IPS-18a (cell line): ENCODE measurements at regions not wholly inside any gene's neighbourhood (a gene's known extent, or its start where the extent isn't known, plus 50 kb on each side); places are given as distances from the start of the nearest gene placed in this dataset.
"Not testable (repeated sequence)": the region's sequence is repeated elsewhere in the genome, so short reads cannot be mapped to it uniquely, and the experiment has no call there.

Experiments
- H3K27ac ChIP-seq: one replicate; pipeline ENCODE4 v1.5.1; 2013; ENCODE audit warnings: low read length
- H3K27me3 ChIP-seq: one replicate; pipeline ENCODE4 v1.6.1; 2013; ENCODE audit warnings: mild to moderate bottlenecking, low read length; ENCODE audit not compliant: control insufficient read depth, insufficient read depth
- H3K36me3 ChIP-seq: one replicate; pipeline ENCODE4 v1.6.1; 2013; ENCODE audit warnings: low read depth, low read length; ENCODE audit not compliant: control insufficient read depth
- H3K4me1 ChIP-seq: one replicate; pipeline ENCODE4 v1.6.1; 2013; ENCODE audit warnings: low read depth, low read length; ENCODE audit not compliant: control insufficient read depth
- H3K4me3 ChIP-seq: one replicate; pipeline ENCODE4 v1.5.1; 2013; ENCODE audit warnings: low read length
- H3K9ac ChIP-seq: one replicate; pipeline ENCODE4 v1.6.1; 2013; ENCODE audit warnings: mild to moderate bottlenecking, low read length, moderate library complexity
- H3K9me3 ChIP-seq: one replicate; pipeline ENCODE4 v1.6.1; 2013; ENCODE audit warnings: low read depth, low read length; ENCODE audit not compliant: control insufficient read depth

GRCh38 chr1:72370836-72371235 is 88.5 kb upstream of the NEGR1 start:
- H3K9ac ChIP-seq, H3K27ac ChIP-seq, H3K36me3 ChIP-seq, H3K27me3 ChIP-seq, H3K9me3 ChIP-seq, H3K4me3 ChIP-seq: not testable (repeated sequence)
- H3K4me1 ChIP-seq: peaks cover 12% of the 10 kb centered on the region

GRCh38 chr1:72369069-72369757 is 86.9 kb upstream of the NEGR1 start:
- H3K9ac ChIP-seq: no peak overlapping the region

GRCh38 chr1:72366466-72366865 is 84.1 kb upstream of the NEGR1 start:
- Histone ChIP-seq H3K27me3 (no peaks in the 10 kb centered on the region), H3K36me3 (no peaks in the 10 kb centered on the region), H3K27ac (no peak overlapping the region), H3K4me3 (no peak overlapping the region), H3K9me3 (no peaks in the 10 kb centered on the region), H3K9ac (no peak overlapping the region), H3K4me1 (peaks cover 5% of the 10 kb centered on the region)

More at GRCh38 chr1:72369069-72369757, 86.9 kb upstream of the NEGR1 start:
- Histone ChIP-seq H3K36me3 (no peaks in the 10 kb centered on the region), H3K27me3 (no peaks in the 10 kb centered on the region), H3K9me3 (no peaks in the 10 kb centered on the region), H3K4me1 (peaks cover 12% of the 10 kb centered on the region), H3K4me3 (no peak overlapping the region), H3K27ac (no peak overlapping the region)

GRCh38 chr1:72365693-72366092 is 83.4 kb upstream of the NEGR1 start:
- H3K27ac ChIP-seq: no peak overlapping the region
- no peak overlapping the region for H3K4me3 ChIP-seq
- no peaks in the 10 kb centered on the region for H3K27me3 ChIP-seq
- no peak overlapping the region for H3K9ac ChIP-seq
- H3K9me3 ChIP-seq: no peaks in the 10 kb centered on the region
- no peaks in the 10 kb centered on the region for H3K4me1 ChIP-seq
- no peaks in the 10 kb centered on the region for H3K36me3 ChIP-seq

- no peak overlapping the region for H3K4me3 ChIP-seq
Measured at GRCh38 chr1:72362538-72362937, 80.2 kb upstream of the NEGR1 start.

GRCh38 chr1:72357411-72357810 is 75.1 kb upstream of the NEGR1 start:
- Histone ChIP-seq H3K36me3 (no peaks in the 10 kb centered on the region), H3K27me3 (no peaks in the 10 kb centered on the region), H3K4me1 (no peaks in the 10 kb centered on the region), H3K27ac (no peak overlapping the region), H3K9ac (no peak overlapping the region), H3K9me3 (no peaks in the 10 kb centered on the region), H3K4me3 (no peak overlapping the region)

More at GRCh38 chr1:72362538-72362937, 80.2 kb upstream of the NEGR1 start:
- Histone ChIP-seq H3K36me3 (no peaks in the 10 kb centered on the region), H3K9ac (no peak overlapping the region), H3K9me3 (no peaks in the 10 kb centered on the region), H3K27ac (no peak overlapping the region), H3K4me1 (no peaks in the 10 kb centered on the region), H3K27me3 (no peaks in the 10 kb centered on the region)

GRCh38 chr1:72355899-72356298 is 73.6 kb upstream of the NEGR1 start:
- H3K9me3 ChIP-seq: no peaks in the 10 kb centered on the region
- H3K4me1 ChIP-seq: no peaks in the 10 kb centered on the region
- no peak overlapping the region for H3K27ac ChIP-seq
- H3K27me3 ChIP-seq: no peaks in the 10 kb centered on the region
- H3K36me3 ChIP-seq: no peaks in the 10 kb centered on the region
- no peak overlapping the region for H3K9ac ChIP-seq
- H3K4me3 ChIP-seq: no peak overlapping the region

GRCh38 chr1:72341661-72342060 is 59.3 kb upstream of the NEGR1 start:
- no peak overlapping the region for H3K27ac ChIP-seq
- H3K9ac ChIP-seq: no peak overlapping the region
- H3K9me3 ChIP-seq: no peaks in the 10 kb centered on the region
- H3K36me3 ChIP-seq: no peaks in the 10 kb centered on the region
- H3K4me1 ChIP-seq: no peaks in the 10 kb centered on the region
- H3K4me3 ChIP-seq: no peak overlapping the region
- no peaks in the 10 kb centered on the region for H3K27me3 ChIP-seq

GRCh38 chr1:72336776-72337175 is 54.4 kb upstream of the NEGR1 start:
- H3K27me3 ChIP-seq: no peaks in the 10 kb centered on the region
- no peaks in the 10 kb centered on the region for H3K4me1 ChIP-seq
- H3K9ac ChIP-seq: no peak overlapping the region
- no peak overlapping the region for H3K27ac ChIP-seq
- H3K36me3 ChIP-seq: no peaks in the 10 kb centered on the region
- no peak overlapping the region for H3K4me3 ChIP-seq
- no peaks in the 10 kb centered on the region for H3K9me3 ChIP-seq
